K562 (cell line): ENCODE measurements at regions not wholly inside any gene's neighbourhood (a gene's known extent, or its start where the extent isn't known, plus 50 kb on each side); places are given as distances from the start of the nearest gene placed in this dataset.

ENCODE experiments used
- ATAC-seq: fragments of 200-7000 bp; cut with Tn5 transposase; 3 replicates; pipeline ENCODE4 v1.9.1; 2020; ENCODE audit warnings: moderate library complexity
- BruUV-seq: library from RNA; stranded (reverse); fragments of 400-500 nt; replicated peaks from 2 replicates; lab custom pipeline; 2021; lab: Mats Ljungman, UMichigan
- CTCF ChIA-PET: fragments of 300-600 bp; formaldehyde crosslinking; extraction: SDS; loops from one replicate; lab custom pipeline; 2021; ENCODE audit warnings: low intra/inter-chr PET ratio; lab: Yijun Ruan, JAX
- POLR2A ChIA-PET: fragments of 300-600, 350-650 bp; sonication (Branson Sonifier 250); formaldehyde crosslinking; extraction: SDS; loops from one replicate; lab custom pipeline; 2021; ENCODE audit warnings: antibody characterized with exemption, inconsistent platforms; lab: Yijun Ruan, JAX
- DNase-seq, 4 experiments: peaks; one replicate each; pipeline versions ENCODE4 v3.0.0 to v3.0.0-alpha.2; 2011 to 2018; ENCODE audit warnings: low spot score in 3 of 4, mixed read lengths in 3 of 4; ENCODE audit errors: extremely low read depth in 1 of 4
- FAIRE-seq: peaks from 2 replicates; lab custom pipeline; 2011; peaks lifted over from hg19 to GRCh38; lab: Jason Lieb, UNC
- H2AFZ ChIP-seq: 2 replicates; pipeline ENCODE4 v1.6.0; 2011; ENCODE audit warnings: low read depth, low read length, control low read depth, inconsistent platforms
- H3K27ac ChIP-seq: fragments of 200-600 bp; 3 replicates; pipeline ENCODE4 v1.8.0; 2011; ENCODE audit warnings: low read depth, mild to moderate bottlenecking, control low read depth, inconsistent platforms, low read length, moderate library complexity, mixed read lengths; ENCODE audit errors: extremely low read depth
- H3K27me3 ChIP-seq, 2 experiments: fragments of 300-600 bp in 1 of 2; 2 replicates in 1 of 2; 3 replicates in 1 of 2; pipeline versions ENCODE4 v1.6.0 to v1.8.0; 2011; ENCODE audit warnings: inconsistent platforms in 2 of 2, low read length in 2 of 2, mild to moderate bottlenecking in 1 of 2, mixed read lengths in 1 of 2, moderate library complexity in 1 of 2; ENCODE audit not compliant: control insufficient read depth in 2 of 2, insufficient read depth in 2 of 2
- H3K36me3 ChIP-seq: fragments of 300-600 bp; 3 replicates; pipeline ENCODE4 v1.8.0; 2011; ENCODE audit warnings: mild to moderate bottlenecking, low read length, inconsistent platforms; ENCODE audit not compliant: control insufficient read depth, insufficient read depth
- H3K4me1 ChIP-seq, 2 experiments: fragments of 200-600 bp in 1 of 2; replicated peaks in 1 of 2; 2 replicates in 1 of 2; 3 replicates in 1 of 2; pipeline versions ENCODE4 v1.5.1 to v1.8.0; 2011; ENCODE audit warnings: inconsistent platforms in 2 of 2, low read length in 2 of 2, mild to moderate bottlenecking in 1 of 2, mixed read lengths in 1 of 2, moderate library complexity in 1 of 2; ENCODE audit not compliant: control insufficient read depth in 2 of 2, insufficient read depth in 2 of 2
- H3K4me2 ChIP-seq: 2 replicates; pipeline ENCODE4 v1.6.1; 2011; ENCODE audit warnings: low read length, control low read depth, inconsistent platforms, mixed read lengths; ENCODE audit not compliant: insufficient read depth
- H3K4me3 ChIP-seq: fragments of 200-600 bp; sonication (generic), shearing (Covaris generic); 2 replicates; pipeline ENCODE4 v1.5.1; 2016; ENCODE audit warnings: control low read depth, inconsistent platforms
- H3K79me2 ChIP-seq: fragments of 200-600 bp; 3 replicates; pipeline ENCODE4 v1.8.0; 2011; ENCODE audit warnings: low read length, inconsistent platforms; ENCODE audit not compliant: control insufficient read depth, insufficient read depth
- H3K9ac ChIP-seq, 2 experiments: 2 replicates each; pipeline versions ENCODE4 v1.6.0 to v1.6.1; 2011; ENCODE audit warnings: low read depth in 2 of 2, low read length in 2 of 2, control low read depth in 1 of 2, inconsistent platforms in 1 of 2, mild to moderate bottlenecking in 1 of 2, mixed read lengths in 1 of 2; ENCODE audit not compliant: insufficient read depth in 1 of 2
- H3K9me1 ChIP-seq: one replicate; pipeline ENCODE4 v1.6.0; 2011; ENCODE audit warnings: inconsistent platforms, mild to moderate bottlenecking, low read length, moderate library complexity; ENCODE audit not compliant: control insufficient read depth, insufficient read depth
- H3K9me3 ChIP-seq: replicated peaks from 2 replicates; pipeline ENCODE4 v1.5.1; 2011; ENCODE audit warnings: low read depth, low read length, inconsistent platforms; ENCODE audit not compliant: control insufficient read depth, insufficient read depth
- H4K20me1 ChIP-seq: replicated peaks from 2 replicates; pipeline ENCODE4 v1.6.1; 2011; ENCODE audit warnings: low read length, inconsistent platforms, mixed read lengths; ENCODE audit not compliant: control insufficient read depth, insufficient read depth
- CCAR2 ChIP-seq: fragments of 200-400 bp; formaldehyde crosslinking; IDR thresholded peaks from 2 replicates; pipeline ENCODE4 v1.6.1; 2017; ENCODE audit warnings: mild to moderate bottlenecking, low read depth, low read length
- CREB3L1 ChIP-seq: fragments of 450-650 bp; IDR thresholded peaks from 2 replicates; pipeline ENCODE4 v1.6.1; 2014; ENCODE audit warnings: low read depth, mild to moderate bottlenecking, moderate library complexity, borderline replicate concordance
- JUND ChIP-seq, 2 experiments: IDR thresholded peaks; 2 replicates in 1 of 2; 3 replicates in 1 of 2; pipeline ENCODE4 v1.6.1; 2011; ENCODE audit warnings: borderline replicate concordance in 2 of 2, low read depth in 2 of 2, low read length in 2 of 2, improper control_type of control experiment in 1 of 2, missing biosample characterization in 1 of 2, missing genetic modification characterization in 1 of 2, missing genetic modification reagents in 1 of 2
- SIRT6 ChIP-seq: IDR thresholded peaks from one replicate; pipeline ENCODE4 v1.6.1; 2012; ENCODE audit warnings: low read depth, mild to moderate bottlenecking, control low read depth, inconsistent platforms, low read length, moderate library complexity
- ZNF140 ChIP-seq: fragments of 250-450 bp; sonication (Bioruptor Pico); IDR thresholded peaks from 2 replicates; pipeline ENCODE4 v1.8.0; 2021; ENCODE audit warnings: moderate library complexity, mild to moderate bottlenecking, inconsistent platforms
- ZNF512 ChIP-seq: IDR thresholded peaks from 2 replicates; pipeline ENCODE4 v1.6.1; 2016; ENCODE audit warnings: missing genetic modification characterization, missing compliant biosample characterization
- ZNF639 ChIP-seq, 2 experiments: fragments of 200-800 bp in 1 of 2; sonication (Bioruptor generic) in 1 of 2; sonication (generic) in 1 of 2; formaldehyde crosslinking in 1 of 2; IDR thresholded peaks in 1 of 2; conservative IDR thresholded peaks in 1 of 2; 2 replicates each; pipeline versions ENCODE4 v1.5.0 to v1.6.1; 2016 to 2020; ENCODE audit warnings: missing compliant biosample characterization in 1 of 2, missing genetic modification characterization in 1 of 2, missing genetic modification reagents in 1 of 2
- WGBS: fragments of 100-300 bp; shearing (Covaris generic); methylation state at CpG from one replicate; pipeline ENCODE4 v1.1.6; 2016; ENCODE audit warnings: low coverage, mixed read lengths; ENCODE audit not compliant: insufficient coverage; ENCODE audit errors: missing lambda C conversion rate; 5-methylcytosine and 5-hydroxymethylcytosine counted together
- in situ Hi-C: fragments of 300-500 bp; cut with MboI; formaldehyde crosslinking; loops from 4 replicates; pipeline ENCODE4 v1.15.0; 2018; ENCODE audit warnings: inconsistent platforms, mixed read lengths
- intact Hi-C: fragments of 100-400 bp; cut with micrococcal nuclease; formaldehyde crosslinking; loops from 2 replicates; pipeline ENCODE4 v1.14.2; 2022

GRCh38 chr7:67773081-67773480 lies 776.4 kb downstream of the TYW1 start:
- no peaks in the 10 kb centered on the region for H3K79me2 ChIP-seq
- H3K4me2 ChIP-seq, result no peak overlapping the region
- no peak overlapping the region for H2AFZ ChIP-seq
- no peak for ATAC-seq
- no peak for FAIRE-seq
- in situ Hi-C loops (no loop called here), intact Hi-C loops (no loop called here)
- no peaks in the 10 kb centered on the region; a peak in 1 of 5 replicates for H3K27me3 ChIP-seq
- H3K9me3 ChIP-seq, result no peaks in the 10 kb centered on the region
- no peaks in the 10 kb centered on the region for H4K20me1 ChIP-seq
- no peak overlapping the region for H3K4me3 ChIP-seq
- BruUV-seq, result no TSS peak
- no peak for DNase-seq
- H3K4me1 ChIP-seq, result no peaks in the 10 kb centered on the region
- TF ChIP-seq CCAR2, result no peak
- no peak for TF ChIP-seq JUND (IDR thresholded peaks at IDR 0.05; ENCODE audit: borderline replicate concordance, low read depth, low read length)
- no peak for TF ChIP-seq JUND (tag; IDR thresholded peaks at IDR 0.05; ENCODE audit: borderline replicate concordance, low read depth, low read length)
- no peak for TF ChIP-seq CREB3L1
- TF ChIP-seq ZNF512, result no peak
- TF ChIP-seq ZNF639 (CRISPR knock-in tag; conservative IDR thresholded peaks at IDR 0.05 in 1 of 2, IDR thresholded peaks at IDR 0.05 in 1 of 2), result no peak
- no peak for TF ChIP-seq ZNF140
- TF ChIP-seq SIRT6, result no peak
- no peak overlapping the region for H3K9ac ChIP-seq
- H3K9me1 ChIP-seq, result no peaks in the 10 kb centered on the region
- no peak overlapping the region for H3K27ac ChIP-seq
- H3K36me3 ChIP-seq, result no peaks in the 10 kb centered on the region
- 1% methylated on average over 6 of the region's 6 CpGs for WGBS
- POLR2A ChIA-PET, result interaction anchor here (1.0 kb wide), 1 partner anchor 11 kb away, joined by 3 read pairs; no protein-coding TSS in a partner anchor
- CTCF ChIA-PET, result no interaction called here
